Left ventricle myocardium inferior (tissue), 1 donor: ENCODE measurements at regions not wholly inside any gene's neighbourhood (a gene's known extent, or its start where the extent isn't known, plus 50 kb on each side); places are given as distances from the start of the nearest gene placed in this dataset.
A peak's percentile ranks its signal among the peaks of the same experiment; 100 is the strongest.
"Not testable (repeated sequence)": the region's sequence is repeated elsewhere in the genome, so short reads cannot be mapped to it uniquely, and the experiment has no call there.

Source experiments
- DNase-seq: peaks from one replicate; pipeline ENCODE4 v3.0.0-alpha.2; 2020
- H3K27ac ChIP-seq: fragments of 200-600 bp; replicated peaks from 2 replicates; pipeline ENCODE4 v1.8.0; 2021
- H3K27me3 ChIP-seq: fragments of 200-600 bp; 2 replicates; pipeline ENCODE4 v1.8.0; 2021; ENCODE audit warnings: low read depth
- H3K36me3 ChIP-seq: fragments of 200-600 bp; 2 replicates; pipeline ENCODE4 v1.8.0; 2021
- H3K4me1 ChIP-seq: fragments of 200-600 bp; 2 replicates; pipeline ENCODE4 v1.8.0; 2021
- H3K4me3 ChIP-seq: fragments of 200-600 bp; 2 replicates; pipeline ENCODE4 v1.8.0; 2021; ENCODE audit warnings: mild to moderate bottlenecking, moderate library complexity
- H3K9me3 ChIP-seq: fragments of 200-600 bp; replicated peaks from 2 replicates; pipeline ENCODE4 v1.8.0; 2021
- intact Hi-C: fragments of 100-400 bp; cut with micrococcal nuclease; formaldehyde crosslinking; loops from one replicate; pipeline ENCODE4 v1.11.0; 2022
- TF ChIP-seq, protein P1 (sequence below): fragments of 200-600 bp; IDR thresholded peaks from 2 replicates; pipeline ENCODE4 v1.8.0; 2021; ENCODE audit warnings: antibody characterized with exemption, mild to moderate bottlenecking, borderline replicate concordance
- donor health status: DM: no; HTN: yes; CAD: no; lungs with severe emphysema.

DNA sequence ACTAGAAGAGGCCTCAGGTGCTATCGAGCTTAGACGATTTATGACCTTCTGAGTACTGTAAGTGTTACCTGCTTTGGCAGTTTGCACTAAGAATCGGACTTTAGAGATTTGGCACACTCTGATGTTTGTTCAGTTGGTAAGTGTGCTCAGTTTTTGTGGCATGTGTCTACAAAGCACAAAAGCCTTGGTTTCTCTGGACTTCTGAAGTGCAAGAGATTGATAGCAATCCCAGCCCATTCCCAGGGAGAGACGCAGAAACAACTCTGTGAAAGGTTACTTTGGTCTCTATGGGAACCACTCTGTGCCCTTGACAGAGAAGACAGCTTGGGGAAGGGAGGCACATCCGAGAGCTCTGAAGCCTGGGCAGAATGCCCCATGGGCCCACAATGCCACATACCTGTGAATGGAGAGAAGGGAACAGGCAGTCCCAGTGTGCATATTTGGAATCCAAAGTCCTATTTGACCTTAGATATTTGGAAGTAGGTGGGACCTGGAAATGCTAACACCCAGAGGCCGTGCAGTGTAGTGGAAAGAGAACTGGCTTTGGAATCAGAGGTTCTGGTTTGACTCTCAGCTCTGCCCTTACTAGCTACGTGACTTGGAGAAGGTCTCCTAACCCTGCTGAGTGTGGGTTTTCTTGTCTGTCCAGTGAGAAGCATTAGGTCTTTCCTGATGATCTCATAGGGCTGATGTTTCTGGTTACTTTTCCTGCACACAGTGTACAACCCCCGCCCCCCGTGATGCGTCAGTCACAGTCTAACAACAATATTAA lies 194.3 kb upstream of the VLDLR start:
- Histone ChIP-seq H3K9me3 (no peaks in the 10 kb centered on the region), H3K4me1 (peaks cover 10% of the 10 kb centered on the region), H3K27ac (peak overlapping the region; percentile 65), H3K36me3 (no peaks in the 10 kb centered on the region), H3K27me3 (no peaks in the 10 kb centered on the region), H3K4me3 (no peak overlapping the region)
- DNase-seq, result peak; percentile 56
- intact Hi-C loops, result no loop called here
- TF ChIP-seq, protein P1, sequence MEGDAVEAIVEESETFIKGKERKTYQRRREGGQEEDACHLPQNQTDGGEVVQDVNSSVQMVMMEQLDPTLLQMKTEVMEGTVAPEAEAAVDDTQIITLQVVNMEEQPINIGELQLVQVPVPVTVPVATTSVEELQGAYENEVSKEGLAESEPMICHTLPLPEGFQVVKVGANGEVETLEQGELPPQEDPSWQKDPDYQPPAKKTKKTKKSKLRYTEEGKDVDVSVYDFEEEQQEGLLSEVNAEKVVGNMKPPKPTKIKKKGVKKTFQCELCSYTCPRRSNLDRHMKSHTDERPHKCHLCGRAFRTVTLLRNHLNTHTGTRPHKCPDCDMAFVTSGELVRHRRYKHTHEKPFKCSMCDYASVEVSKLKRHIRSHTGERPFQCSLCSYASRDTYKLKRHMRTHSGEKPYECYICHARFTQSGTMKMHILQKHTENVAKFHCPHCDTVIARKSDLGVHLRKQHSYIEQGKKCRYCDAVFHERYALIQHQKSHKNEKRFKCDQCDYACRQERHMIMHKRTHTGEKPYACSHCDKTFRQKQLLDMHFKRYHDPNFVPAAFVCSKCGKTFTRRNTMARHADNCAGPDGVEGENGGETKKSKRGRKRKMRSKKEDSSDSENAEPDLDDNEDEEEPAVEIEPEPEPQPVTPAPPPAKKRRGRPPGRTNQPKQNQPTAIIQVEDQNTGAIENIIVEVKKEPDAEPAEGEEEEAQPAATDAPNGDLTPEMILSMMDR, result no peak

DNA sequence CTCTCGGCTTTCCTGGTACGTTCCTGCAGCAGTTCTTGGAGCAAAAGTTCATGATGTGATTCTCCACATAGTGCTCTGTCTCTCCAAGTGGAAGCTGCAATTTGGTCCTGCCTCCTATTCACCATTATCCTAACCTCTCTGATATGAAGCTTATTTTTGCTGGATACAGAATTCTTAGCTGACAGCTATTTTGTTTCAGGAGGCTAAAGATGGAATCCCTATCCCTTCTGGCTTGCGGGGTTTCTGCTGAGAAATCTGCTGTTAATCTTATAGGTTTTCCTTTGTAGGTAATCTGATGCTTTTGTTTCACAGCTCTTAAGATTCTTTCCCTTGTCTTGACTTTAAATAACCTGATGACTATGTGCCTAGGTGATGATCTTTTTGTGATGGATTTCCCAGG lies 181.6 kb upstream of the VLDLR start:
- no peaks in the 10 kb centered on the region for H3K4me1 ChIP-seq
- no peak for DNase-seq
- no peaks in the 10 kb centered on the region for H3K27me3 ChIP-seq
- TF ChIP-seq, protein P1, result no peak
- intact Hi-C loops, result no loop called here
- no peak overlapping the region for H3K4me3 ChIP-seq
- peaks cover 8% of the 10 kb centered on the region for H3K36me3 ChIP-seq
- H3K9me3 ChIP-seq, result peaks cover 25% of the 10 kb centered on the region
- H3K27ac ChIP-seq, result no peak overlapping the region

DNA sequence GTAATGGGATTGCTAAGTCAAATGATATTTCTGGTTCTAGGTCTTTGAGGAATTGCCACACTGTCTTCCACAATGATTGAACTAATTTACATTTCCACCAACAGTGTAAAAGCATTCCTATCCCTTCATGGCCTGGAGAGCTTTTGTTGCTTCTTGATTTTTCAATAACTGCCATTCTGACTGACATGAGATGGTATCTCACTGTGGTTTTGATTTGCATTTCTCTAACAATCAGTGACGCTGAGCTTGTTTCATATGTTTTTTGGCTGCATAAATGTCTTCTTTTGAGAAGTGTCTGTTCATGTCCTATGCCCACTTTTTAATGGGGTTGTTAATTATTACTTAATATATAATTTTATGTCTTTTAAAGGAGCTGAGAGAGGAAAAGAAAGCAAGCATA lies 177.7 kb upstream of the VLDLR start:
- H3K4me3 ChIP-seq, DNase-seq, H3K27ac ChIP-seq, H3K4me1 ChIP-seq, H3K27me3 ChIP-seq, H3K36me3 ChIP-seq, intact Hi-C loops: not testable (repeated sequence)
- H3K9me3 ChIP-seq, result peaks cover 22% of the 10 kb centered on the region

DNA sequence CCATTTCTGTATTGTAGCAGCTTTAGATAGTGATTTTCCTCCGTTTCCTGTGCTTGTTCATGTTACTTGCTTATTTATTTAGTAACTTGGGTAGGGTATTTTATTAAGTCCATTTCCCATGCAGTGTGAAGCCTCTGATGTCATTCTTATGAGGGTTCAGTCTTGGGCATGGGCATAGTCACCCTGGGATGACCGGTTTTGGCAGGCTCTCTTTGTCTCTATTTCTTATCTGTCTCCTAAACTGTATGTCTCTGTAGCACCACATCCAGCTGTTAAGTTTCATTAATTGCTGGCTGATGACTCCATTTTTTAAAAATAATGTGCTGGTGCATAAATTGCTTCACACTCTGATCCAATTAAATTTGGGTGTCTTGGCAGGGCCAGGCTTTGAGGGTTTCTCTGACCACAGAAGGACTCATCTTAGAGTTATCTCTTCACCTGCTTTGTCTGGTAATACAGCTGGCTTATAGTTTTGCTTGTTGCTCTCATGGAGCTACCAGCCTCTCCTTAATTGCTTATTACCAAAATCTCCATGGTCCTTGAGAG lies 173.3 kb upstream of the VLDLR start:
- no peak overlapping the region for H3K27ac ChIP-seq
- H3K4me3 ChIP-seq, result no peak overlapping the region
- intact Hi-C loops, result no loop called here
- TF ChIP-seq, protein P1, result no peak
- no peaks in the 10 kb centered on the region for H3K4me1 ChIP-seq
- no peaks in the 10 kb centered on the region for H3K27me3 ChIP-seq
- no peak for DNase-seq
- H3K36me3 ChIP-seq, result no peaks in the 10 kb centered on the region
- H3K9me3 ChIP-seq, result peaks cover 5% of the 10 kb centered on the region

DNA sequence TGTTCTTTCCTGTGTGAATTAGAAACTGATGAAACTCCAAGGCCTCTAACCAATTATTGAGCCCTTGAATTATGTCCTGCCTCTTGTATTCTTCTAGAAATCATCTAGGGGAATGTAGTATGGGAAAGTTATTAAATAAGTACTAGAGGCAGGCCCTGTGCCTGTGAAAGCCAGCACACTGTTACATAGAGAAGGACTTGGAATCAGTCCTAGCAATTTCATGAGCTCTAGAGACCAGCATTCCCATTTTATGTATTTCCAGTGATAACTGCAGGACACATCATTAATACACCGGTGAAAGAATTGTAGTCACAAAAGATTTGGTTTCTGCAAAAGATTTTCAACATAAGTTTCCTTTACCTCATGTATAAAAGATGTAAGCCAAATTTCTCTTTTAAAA lies 168.5 kb upstream of the VLDLR start:
- no peak for DNase-seq
- Histone ChIP-seq H3K4me3 (no peak overlapping the region), H3K27ac (no peak overlapping the region), H3K9me3 (no peaks in the 10 kb centered on the region), H3K27me3 (no peaks in the 10 kb centered on the region), H3K4me1 (no peaks in the 10 kb centered on the region), H3K36me3 (no peaks in the 10 kb centered on the region)
- TF ChIP-seq, protein P1, result no peak
- intact Hi-C loops, result no loop called here

DNA sequence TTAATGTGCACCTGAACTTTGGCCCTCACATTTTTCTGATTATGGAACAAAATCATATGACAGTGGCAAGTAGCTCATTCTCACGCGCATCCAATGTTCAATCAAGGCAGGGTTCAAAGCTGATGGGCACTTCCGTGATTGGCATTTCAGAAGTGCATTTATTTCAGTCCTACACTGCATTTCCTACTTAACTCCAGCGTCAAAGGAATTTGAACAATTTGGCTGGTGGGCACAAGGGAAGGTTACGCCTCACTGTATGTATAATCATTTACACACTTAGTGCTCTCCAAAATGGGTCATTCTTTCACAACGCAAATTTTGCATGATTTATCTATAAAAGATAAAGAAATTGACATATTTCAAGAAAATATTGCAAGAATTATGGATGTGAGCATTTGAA lies 167.9 kb upstream of the VLDLR start:
- TF ChIP-seq, protein P1, result no peak
- no peak overlapping the region for H3K4me3 ChIP-seq
- intact Hi-C loops, result no loop called here
- H3K27me3 ChIP-seq, result no peaks in the 10 kb centered on the region
- H3K9me3 ChIP-seq, result no peaks in the 10 kb centered on the region
- no peaks in the 10 kb centered on the region for H3K4me1 ChIP-seq
- H3K27ac ChIP-seq, result no peak overlapping the region
- no peaks in the 10 kb centered on the region for H3K36me3 ChIP-seq
- no peak for DNase-seq
